Smooth muscle cell (in vitro differentiated cells): ENCODE measurements at regions not wholly inside any gene's neighbourhood (a gene's known extent, or its start where the extent isn't known, plus 50 kb on each side); places are given as distances from the start of the nearest gene placed in this dataset.

Experiments used
- DNase-seq: peaks from one replicate; lab custom pipeline; 2025; ENCODE audit not compliant: unreplicated experiment; lab: John Stamatoyannopoulos, UW
- H2AFZ ChIP-seq: fragments of 200-600 bp; sonication (generic); 2 replicates; pipeline ENCODE4 v1.6.0; 2016; ENCODE audit warnings: antibody characterized with exemption, low read depth, mild to moderate bottlenecking
- H3F3A ChIP-seq: fragments of 200-600 bp; sonication (generic); 2 replicates; pipeline ENCODE4 v1.6.0; 2017; ENCODE audit warnings: antibody characterized with exemption, low read depth
- H3K27ac ChIP-seq: fragments of 200-600 bp; sonication (generic); 2 replicates; pipeline ENCODE4 v1.5.1; 2016; ENCODE audit warnings: low read depth, mild to moderate bottlenecking
- H3K27me3 ChIP-seq: fragments of 200-600 bp; sonication (generic); 2 replicates; pipeline ENCODE4 v1.6.1; 2016; ENCODE audit warnings: low read depth, mild to moderate bottlenecking
- H3K36me3 ChIP-seq: fragments of 200-600 bp; sonication (generic); 2 replicates; pipeline ENCODE4 v1.5.1; 2016; ENCODE audit warnings: low read depth
- H3K4me1 ChIP-seq: fragments of 200-600 bp; sonication (generic); 2 replicates; pipeline ENCODE4 v1.5.1; 2016; ENCODE audit warnings: low read depth
- H3K4me2 ChIP-seq: fragments of 200-600 bp; sonication (generic); 2 replicates; pipeline ENCODE4 v1.6.0; 2016; ENCODE audit warnings: mild to moderate bottlenecking
- H3K4me3 ChIP-seq: fragments of 200-600 bp; sonication (generic); 2 replicates; pipeline ENCODE4 v1.5.1; 2016; ENCODE audit warnings: mild to moderate bottlenecking
- H3K79me2 ChIP-seq: fragments of 200-600 bp; sonication (generic); 2 replicates; pipeline ENCODE4 v1.6.0; 2016; ENCODE audit warnings: low read depth, mild to moderate bottlenecking
- H3K9ac ChIP-seq: fragments of 200-600 bp; sonication (generic); 2 replicates; pipeline ENCODE4 v1.6.0; 2016; ENCODE audit warnings: low read depth
- H3K9me3 ChIP-seq: fragments of 200-600 bp; sonication (generic); replicated peaks from 2 replicates; pipeline ENCODE4 v1.5.1; 2016; ENCODE audit warnings: low read depth
- H4K20me1 ChIP-seq: fragments of 200-600 bp; sonication (generic); 2 replicates; pipeline ENCODE4 v1.6.0; 2016; ENCODE audit warnings: low read depth
- WGBS: methylation state at CpG from one replicate; pipeline ENCODE4 v1.1.7; 2016; ENCODE audit warnings: low lambda C conversion rate; 5-methylcytosine and 5-hydroxymethylcytosine counted together
- TF ChIP-seq, protein P1 (sequence below): fragments of 200-600 bp; sonication (generic); IDR thresholded peaks from 2 replicates; pipeline ENCODE4 v1.5.1; 2017; ENCODE audit warnings: borderline replicate concordance, mild to moderate bottlenecking, antibody characterized with exemption; ENCODE audit not compliant: insufficient read depth, poor library complexity, severe bottlenecking

DNA sequence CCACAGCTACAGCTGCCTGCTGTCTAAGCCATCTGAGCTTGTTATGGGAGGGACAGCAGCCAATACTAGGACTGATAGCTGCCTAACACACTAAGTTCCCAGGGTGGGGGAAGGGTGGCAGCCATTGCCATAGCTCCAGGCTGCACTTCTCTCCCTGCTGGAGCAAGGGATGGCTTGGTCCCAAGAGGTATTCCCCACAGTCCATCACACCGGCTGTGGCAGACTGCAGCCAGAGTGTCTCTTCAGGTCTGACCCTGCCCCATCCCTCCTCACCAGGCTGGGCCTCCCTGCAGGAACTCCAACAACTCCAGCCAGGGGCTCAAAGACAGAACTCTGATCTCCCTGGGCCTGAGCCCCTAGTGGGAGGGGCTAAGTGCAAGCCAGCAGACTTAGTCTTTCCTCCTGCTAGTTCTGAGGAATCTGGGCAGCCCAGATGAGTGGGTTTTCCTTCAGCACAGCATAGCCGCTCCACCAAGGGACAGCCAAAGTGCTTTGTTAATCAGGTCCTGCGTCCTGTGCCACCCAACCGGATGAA is 632.1 kb downstream of the SOCS6 start:
- DNase-seq: no peak
- Histone ChIP-seq H3K36me3 (no peaks in the 10 kb centered on the region), H3K27me3 (no peaks in the 10 kb centered on the region), H3K9ac (no peak overlapping the region), H3K79me2 (no peaks in the 10 kb centered on the region), H3K4me1 (no peaks in the 10 kb centered on the region), H3K27ac (no peak overlapping the region), H3K4me2 (no peak overlapping the region), H3K4me3 (no peak overlapping the region), H3K9me3 (no peaks in the 10 kb centered on the region), H2AFZ (no peak overlapping the region), H4K20me1 (no peaks in the 10 kb centered on the region), H3F3A (no peaks in the 10 kb centered on the region)
- TF ChIP-seq, protein P1, sequence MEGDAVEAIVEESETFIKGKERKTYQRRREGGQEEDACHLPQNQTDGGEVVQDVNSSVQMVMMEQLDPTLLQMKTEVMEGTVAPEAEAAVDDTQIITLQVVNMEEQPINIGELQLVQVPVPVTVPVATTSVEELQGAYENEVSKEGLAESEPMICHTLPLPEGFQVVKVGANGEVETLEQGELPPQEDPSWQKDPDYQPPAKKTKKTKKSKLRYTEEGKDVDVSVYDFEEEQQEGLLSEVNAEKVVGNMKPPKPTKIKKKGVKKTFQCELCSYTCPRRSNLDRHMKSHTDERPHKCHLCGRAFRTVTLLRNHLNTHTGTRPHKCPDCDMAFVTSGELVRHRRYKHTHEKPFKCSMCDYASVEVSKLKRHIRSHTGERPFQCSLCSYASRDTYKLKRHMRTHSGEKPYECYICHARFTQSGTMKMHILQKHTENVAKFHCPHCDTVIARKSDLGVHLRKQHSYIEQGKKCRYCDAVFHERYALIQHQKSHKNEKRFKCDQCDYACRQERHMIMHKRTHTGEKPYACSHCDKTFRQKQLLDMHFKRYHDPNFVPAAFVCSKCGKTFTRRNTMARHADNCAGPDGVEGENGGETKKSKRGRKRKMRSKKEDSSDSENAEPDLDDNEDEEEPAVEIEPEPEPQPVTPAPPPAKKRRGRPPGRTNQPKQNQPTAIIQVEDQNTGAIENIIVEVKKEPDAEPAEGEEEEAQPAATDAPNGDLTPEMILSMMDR: no peak
- WGBS: 92% methylated on average over 4 of the region's 4 CpGs

DNA sequence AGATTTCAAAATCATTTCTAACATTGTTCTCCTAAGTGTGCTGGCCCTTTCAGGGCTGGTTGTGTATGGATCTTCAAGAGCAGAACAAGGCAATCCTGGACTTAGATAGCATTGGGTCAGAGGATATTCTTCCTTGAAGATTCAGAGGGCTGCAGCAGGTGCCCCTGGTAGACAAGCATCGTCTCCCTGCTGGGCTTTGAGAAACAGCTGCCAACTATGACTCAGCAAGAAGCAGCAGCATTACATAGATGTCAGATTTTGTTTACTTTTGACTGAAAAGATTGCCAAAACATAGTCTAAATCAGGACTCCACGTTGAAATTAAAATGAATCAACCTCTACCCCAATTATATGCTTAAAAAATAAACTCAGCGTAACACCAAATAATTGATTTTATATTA is 618.8 kb downstream of the SOCS6 start:
- H3K79me2 ChIP-seq: no peaks in the 10 kb centered on the region
- no peak overlapping the region for H3K4me3 ChIP-seq
- H3K27ac ChIP-seq: no peak overlapping the region
- H3K27me3 ChIP-seq: no peaks in the 10 kb centered on the region
- H3K4me1 ChIP-seq: peaks cover 3% of the 10 kb centered on the region
- H4K20me1 ChIP-seq: no peaks in the 10 kb centered on the region
- H2AFZ ChIP-seq: no peak overlapping the region
- H3K9ac ChIP-seq: no peak overlapping the region
- TF ChIP-seq, protein P1: no peak
- no peak for DNase-seq
- H3K4me2 ChIP-seq: no peak overlapping the region
- H3K9me3 ChIP-seq: no peaks in the 10 kb centered on the region
- H3F3A ChIP-seq: no peaks in the 10 kb centered on the region
- H3K36me3 ChIP-seq: no peaks in the 10 kb centered on the region
- 45% methylated on average over 3 of the region's 3 CpGs for WGBS

DNA sequence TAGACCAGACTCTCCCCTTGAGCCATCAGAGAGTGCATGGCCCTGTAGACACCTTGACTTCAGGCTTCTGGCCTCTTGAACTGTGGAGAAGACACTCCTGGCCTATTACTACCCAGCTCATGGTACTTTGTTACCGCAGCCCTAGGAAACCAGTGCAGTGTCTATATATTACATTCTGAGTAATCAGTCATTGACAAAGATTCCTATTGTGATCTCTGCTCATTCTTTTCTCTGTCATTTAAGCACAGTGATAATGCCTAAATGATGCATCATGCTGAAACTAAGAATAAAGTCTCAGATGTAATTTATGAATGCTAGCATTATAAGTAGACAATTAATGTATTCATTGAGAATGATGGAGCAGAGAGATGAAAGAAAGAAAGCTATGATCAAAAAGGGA is 603.5 kb downstream of the SOCS6 start:
- no peak overlapping the region for H2AFZ ChIP-seq
- H4K20me1 ChIP-seq: no peaks in the 10 kb centered on the region
- H3K9ac ChIP-seq: no peak overlapping the region
- no peaks in the 10 kb centered on the region for H3K27me3 ChIP-seq
- H3K79me2 ChIP-seq: no peaks in the 10 kb centered on the region
- no peaks in the 10 kb centered on the region for H3F3A ChIP-seq
- H3K4me1 ChIP-seq: no peaks in the 10 kb centered on the region
- DNase-seq: no peak
- no peak overlapping the region for H3K4me2 ChIP-seq
- H3K9me3 ChIP-seq: no peaks in the 10 kb centered on the region
- 87% methylated on average over 1 of the region's 1 CpG for WGBS
- H3K36me3 ChIP-seq: no peaks in the 10 kb centered on the region
- H3K27ac ChIP-seq: no peak overlapping the region
- TF ChIP-seq, protein P1: no peak
- no peak overlapping the region for H3K4me3 ChIP-seq

DNA sequence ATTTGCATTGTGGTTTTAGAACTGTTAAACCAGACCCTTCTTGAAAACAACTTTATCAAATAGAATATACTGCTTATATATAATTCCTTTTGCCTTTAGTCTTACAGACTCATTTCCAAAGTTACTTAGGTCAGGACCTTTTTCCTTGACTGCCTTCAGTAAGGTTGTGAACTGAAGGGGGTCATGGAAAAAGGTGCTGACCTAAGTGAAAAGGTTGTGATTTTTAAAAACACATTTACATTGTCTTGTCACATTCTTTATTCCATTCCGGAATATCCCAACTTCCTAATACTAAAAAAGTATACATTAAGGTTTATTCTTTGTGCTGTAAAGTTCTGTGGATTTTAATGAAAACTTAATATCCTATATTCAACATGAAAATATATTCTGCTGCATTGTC is 581.4 kb downstream of the SOCS6 start:
- Histone ChIP-seq H2AFZ (no peak overlapping the region), H4K20me1 (no peaks in the 10 kb centered on the region), H3K9ac (no peak overlapping the region), H3K4me2 (no peak overlapping the region), H3K4me1 (no peaks in the 10 kb centered on the region), H3K4me3 (no peak overlapping the region), H3K27ac (no peak overlapping the region), H3K27me3 (no peaks in the 10 kb centered on the region), H3K79me2 (no peaks in the 10 kb centered on the region), H3K9me3 (no peaks in the 10 kb centered on the region), H3K36me3 (no peaks in the 10 kb centered on the region), H3F3A (no peaks in the 10 kb centered on the region)
- TF ChIP-seq, protein P1: no peak
- DNase-seq: no peak
- 75% methylated on average over 1 of the region's 1 CpG for WGBS
